DOHH2 (cell line): ENCODE measurements at regions not wholly inside any gene's neighbourhood (a gene's known extent, or its start where the extent isn't known, plus 50 kb on each side); places are given as distances from the start of the nearest gene placed in this dataset.

ENCODE experiments used
- H3F3A ChIP-seq: fragments of 200-600 bp; sonication (generic), shearing (Covaris generic); 2 replicates; pipeline ENCODE4 v1.6.0; 2016; ENCODE audit warnings: antibody characterized with exemption, mild to moderate bottlenecking; ENCODE audit not compliant: control insufficient read depth, insufficient read depth
- H3K27ac ChIP-seq: fragments of 200-600 bp; sonication (generic); 2 replicates; pipeline ENCODE4 v1.5.1; 2014; ENCODE audit warnings: low read depth, mild to moderate bottlenecking, low read length, moderate library complexity
- H3K27me3 ChIP-seq: fragments of 200-600 bp; sonication (generic); 2 replicates; pipeline ENCODE4 v1.6.1; 2014; ENCODE audit warnings: mild to moderate bottlenecking, low read length, mixed read lengths; ENCODE audit not compliant: control insufficient read depth
- H3K36me3 ChIP-seq: fragments of 200-600 bp; sonication (generic); 2 replicates; pipeline ENCODE4 v1.6.1; 2014; ENCODE audit warnings: mild to moderate bottlenecking, low read length, moderate library complexity, mixed read lengths; ENCODE audit not compliant: control insufficient read depth
- H3K4me1 ChIP-seq: fragments of 200-600 bp; sonication (generic); 2 replicates; pipeline ENCODE4 v1.6.1; 2014; ENCODE audit warnings: mild to moderate bottlenecking, low read length, mixed read lengths; ENCODE audit not compliant: control insufficient read depth
- H3K4me2 ChIP-seq: fragments of 200-600 bp; sonication (generic); 2 replicates; pipeline ENCODE4 v1.6.0; 2014; ENCODE audit warnings: mild to moderate bottlenecking, low read length, moderate library complexity
- H3K4me3 ChIP-seq: fragments of 200-600 bp; sonication (generic); 2 replicates; pipeline ENCODE4 v1.5.1; 2014; ENCODE audit warnings: mild to moderate bottlenecking, low read length, mixed read lengths
- H3K79me2 ChIP-seq: fragments of 200-600 bp; sonication (generic); 2 replicates; pipeline ENCODE4 v1.6.1; 2014; ENCODE audit warnings: mild to moderate bottlenecking, low read length, mixed read lengths; ENCODE audit not compliant: control insufficient read depth
- H3K9me2 ChIP-seq: fragments of 200-600 bp; sonication (generic); replicated peaks from 2 replicates; pipeline ENCODE4 v1.6.1; 2014; ENCODE audit warnings: mild to moderate bottlenecking, low read length, mixed read lengths; ENCODE audit not compliant: control insufficient read depth
- H3K9me3 ChIP-seq: fragments of 200-600 bp; sonication (generic); 2 replicates; pipeline ENCODE4 v1.6.1; 2014; ENCODE audit warnings: antibody characterized with exemption, low read length, mixed read lengths; ENCODE audit not compliant: control insufficient read depth, insufficient read depth
- H4K20me1 ChIP-seq: fragments of 200-600 bp; sonication (generic); 2 replicates; pipeline ENCODE4 v1.6.0; 2014; ENCODE audit warnings: low read depth, mild to moderate bottlenecking, antibody characterized with exemption, low read length, moderate library complexity; ENCODE audit not compliant: control insufficient read depth, insufficient read depth
- EZH2phosphoT487 ChIP-seq: fragments of 200-600 bp; sonication (generic); IDR thresholded peaks from 2 replicates; pipeline ENCODE4 v1.6.1; 2017; ENCODE audit warnings: borderline replicate concordance, mild to moderate bottlenecking, antibody characterized with exemption, low read length, moderate library complexity, mixed read lengths
- TF ChIP-seq, protein P1 (sequence below): fragments of 200-600 bp; sonication (generic); IDR thresholded peaks from one replicate; pipeline ENCODE4 v1.5.1; 2014; ENCODE audit warnings: antibody characterized with exemption, mild to moderate bottlenecking, low read depth, low read length; ENCODE audit not compliant: poor library complexity, severe bottlenecking

DNA sequence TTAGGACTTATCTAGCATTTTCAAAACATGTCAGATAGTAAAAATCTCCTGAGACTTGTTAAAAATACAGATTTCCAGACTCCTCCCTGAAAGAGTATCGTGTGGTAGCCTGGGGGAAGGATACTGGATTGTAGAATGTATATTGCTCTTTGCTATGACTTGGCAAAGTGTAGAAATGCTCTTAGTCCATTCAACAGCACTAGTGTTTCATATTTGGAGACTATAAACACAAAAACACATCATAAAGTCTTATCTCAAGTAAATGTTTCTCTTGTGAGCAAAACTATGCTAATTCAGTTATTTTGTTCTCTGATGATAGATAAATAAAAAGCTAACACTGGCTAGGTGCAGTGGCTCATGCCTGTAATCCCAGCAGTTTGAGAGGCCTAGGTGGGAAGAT, 137.5 kb upstream of the PRPS1L1 start:
- Histone ChIP-seq H3F3A (no peaks in the 10 kb centered on the region), H4K20me1 (no peaks in the 10 kb centered on the region), H3K4me1 (no peaks in the 10 kb centered on the region), H3K9me2 (no peaks in the 10 kb centered on the region), H3K36me3 (no peaks in the 10 kb centered on the region), H3K9me3 (no peaks in the 10 kb centered on the region), H3K4me2 (no peak overlapping the region), H3K27me3 (no peaks in the 10 kb centered on the region), H3K4me3 (no peak overlapping the region), H3K79me2 (no peaks in the 10 kb centered on the region), H3K27ac (no peak overlapping the region)
- TF ChIP-seq, protein P1, sequence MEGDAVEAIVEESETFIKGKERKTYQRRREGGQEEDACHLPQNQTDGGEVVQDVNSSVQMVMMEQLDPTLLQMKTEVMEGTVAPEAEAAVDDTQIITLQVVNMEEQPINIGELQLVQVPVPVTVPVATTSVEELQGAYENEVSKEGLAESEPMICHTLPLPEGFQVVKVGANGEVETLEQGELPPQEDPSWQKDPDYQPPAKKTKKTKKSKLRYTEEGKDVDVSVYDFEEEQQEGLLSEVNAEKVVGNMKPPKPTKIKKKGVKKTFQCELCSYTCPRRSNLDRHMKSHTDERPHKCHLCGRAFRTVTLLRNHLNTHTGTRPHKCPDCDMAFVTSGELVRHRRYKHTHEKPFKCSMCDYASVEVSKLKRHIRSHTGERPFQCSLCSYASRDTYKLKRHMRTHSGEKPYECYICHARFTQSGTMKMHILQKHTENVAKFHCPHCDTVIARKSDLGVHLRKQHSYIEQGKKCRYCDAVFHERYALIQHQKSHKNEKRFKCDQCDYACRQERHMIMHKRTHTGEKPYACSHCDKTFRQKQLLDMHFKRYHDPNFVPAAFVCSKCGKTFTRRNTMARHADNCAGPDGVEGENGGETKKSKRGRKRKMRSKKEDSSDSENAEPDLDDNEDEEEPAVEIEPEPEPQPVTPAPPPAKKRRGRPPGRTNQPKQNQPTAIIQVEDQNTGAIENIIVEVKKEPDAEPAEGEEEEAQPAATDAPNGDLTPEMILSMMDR: no peak
- no peak for TF ChIP-seq EZH2phosphoT487

DNA sequence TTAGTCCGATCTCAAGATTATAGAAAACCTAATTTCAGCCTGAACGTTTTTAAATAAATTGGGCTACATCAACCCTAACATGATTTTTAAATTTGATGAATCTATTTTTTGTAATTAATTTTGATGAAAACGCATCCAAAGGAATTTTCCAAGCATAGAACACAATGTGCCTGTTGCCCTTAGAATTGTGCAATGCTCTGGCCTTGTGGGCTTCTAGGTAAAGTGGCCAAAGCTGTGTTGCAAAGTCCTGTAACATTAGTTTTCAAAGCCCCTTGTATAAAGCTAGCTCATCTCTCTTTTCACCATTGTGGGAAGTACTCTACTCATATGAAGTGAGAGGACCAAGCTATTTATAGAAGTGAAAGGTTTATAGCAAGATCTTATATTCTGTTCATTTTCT, 138.4 kb upstream of the PRPS1L1 start:
- Histone ChIP-seq H3F3A (no peaks in the 10 kb centered on the region), H3K9me3 (no peaks in the 10 kb centered on the region), H3K4me2 (no peak overlapping the region), H3K9me2 (no peaks in the 10 kb centered on the region), H3K4me3 (no peak overlapping the region), H3K79me2 (no peaks in the 10 kb centered on the region), H3K27ac (no peak overlapping the region), H3K4me1 (no peaks in the 10 kb centered on the region), H4K20me1 (no peaks in the 10 kb centered on the region), H3K36me3 (no peaks in the 10 kb centered on the region), H3K27me3 (no peaks in the 10 kb centered on the region)
- TF ChIP-seq, protein P1: no peak
- no peak for TF ChIP-seq EZH2phosphoT487

DNA sequence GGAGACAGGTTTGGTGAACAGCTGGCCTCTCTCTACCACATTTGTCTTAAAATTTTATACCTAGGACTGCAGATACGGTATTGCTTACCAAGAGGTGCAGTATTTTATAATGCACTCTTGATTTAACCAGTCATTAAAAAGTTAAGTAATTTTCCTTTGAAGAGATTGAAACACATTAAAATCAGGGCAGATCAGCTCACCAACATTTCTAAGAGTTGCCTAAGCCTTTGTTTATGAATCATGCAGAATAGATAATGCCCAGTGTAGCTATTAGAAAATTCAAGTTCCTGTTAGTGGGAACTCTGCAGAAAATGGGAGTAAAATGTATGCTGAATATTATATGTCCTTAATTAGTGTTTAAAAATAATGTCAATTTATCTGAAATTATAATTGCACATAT, 140.2 kb upstream of the PRPS1L1 start:
- no peak for TF ChIP-seq EZH2phosphoT487
- TF ChIP-seq, protein P1: no peak
- no peaks in the 10 kb centered on the region for H3K9me3 ChIP-seq
- H3K27me3 ChIP-seq: no peaks in the 10 kb centered on the region
- no peaks in the 10 kb centered on the region for H3K4me1 ChIP-seq
- H4K20me1 ChIP-seq: no peaks in the 10 kb centered on the region
- no peaks in the 10 kb centered on the region for H3K9me2 ChIP-seq
- H3F3A ChIP-seq: no peaks in the 10 kb centered on the region
- no peaks in the 10 kb centered on the region for H3K36me3 ChIP-seq
- no peaks in the 10 kb centered on the region for H3K79me2 ChIP-seq
- no peak overlapping the region for H3K4me2 ChIP-seq
- no peak overlapping the region for H3K27ac ChIP-seq
- H3K4me3 ChIP-seq: no peak overlapping the region

DNA sequence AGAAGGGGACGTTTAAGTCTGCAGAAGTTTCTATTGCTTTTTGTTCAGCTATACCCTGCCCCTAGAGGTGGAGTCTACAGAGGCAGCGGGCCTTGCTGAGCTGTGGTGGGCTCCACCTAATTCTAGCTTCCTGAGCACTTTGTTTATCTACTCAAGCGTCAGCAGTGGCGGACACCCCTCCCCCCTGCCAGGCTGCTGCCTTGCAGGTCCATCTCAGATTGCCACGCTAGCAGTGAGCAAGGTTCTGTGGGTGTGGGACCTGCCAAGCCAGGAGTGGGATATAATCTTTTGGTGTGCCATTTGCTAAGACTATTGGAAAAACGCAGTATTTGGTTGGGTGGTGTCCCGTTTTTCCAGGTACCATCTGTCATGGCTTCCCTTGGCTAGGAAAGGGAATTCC, 147.3 kb upstream of the PRPS1L1 start:
- H3K9me2 ChIP-seq: no peaks in the 10 kb centered on the region
- no peaks in the 10 kb centered on the region for H4K20me1 ChIP-seq
- H3K9me3 ChIP-seq: no peaks in the 10 kb centered on the region
- peaks cover 12% of the 10 kb centered on the region for H3K4me1 ChIP-seq
- no peak overlapping the region for H3K4me3 ChIP-seq
- TF ChIP-seq, protein P1: no peak
- no peak for TF ChIP-seq EZH2phosphoT487
- H3K27me3 ChIP-seq: peaks cover 4% of the 10 kb centered on the region; the same call in 1 of the 2 replicates
- no peaks in the 10 kb centered on the region for H3K36me3 ChIP-seq
- no peaks in the 10 kb centered on the region for H3K79me2 ChIP-seq
- H3K27ac ChIP-seq: no peak overlapping the region
- H3F3A ChIP-seq: no peaks in the 10 kb centered on the region
- no peak overlapping the region for H3K4me2 ChIP-seq
